ENCODE measurements at regions not wholly inside any gene's neighbourhood (a gene's known extent, or its start where the extent isn't known, plus 50 kb on each side); places are given as distances from the start of the nearest gene placed in this dataset.
"Not testable (repeated sequence)": the region's sequence is repeated elsewhere in the genome, so short reads cannot be mapped to it uniquely, and the experiment has no call there.

- Mint-ChIP-seq H3K27me3 (ENCODE audit: low read depth in 2 of 2) (no peaks in the 10 kb centered on the region), H3K36me3 (no peaks in the 10 kb centered on the region), H3K4me3 (no peak overlapping the region), H3K4me1 (no peaks in the 10 kb centered on the region), H3K9me3 (peaks cover 10 to 14% of the 10 kb centered on the region in 2 donors), H3K27ac (no peak overlapping the region)
- no peaks in the 10 kb centered on the region for H3K9me3 ChIP-seq (ENCODE audit: control insufficient read depth, insufficient read depth, low read length)
- no peaks in the 10 kb centered on the region for H3K4me1 ChIP-seq (ENCODE audit: control insufficient read depth, insufficient read depth, low read length)
- no peak for TF ChIP-seq CTCF (IDR thresholded peaks at IDR 0.05)
- no peaks in the 10 kb centered on the region for H3K36me3 ChIP-seq (ENCODE audit: control insufficient read depth, insufficient read depth, low read length)
- ATAC-seq (no peak), DNase-seq (no peak)
- H3K27ac ChIP-seq (ENCODE audit: low read length), result no peak overlapping the region
- no peaks in the 10 kb centered on the region for H3K27me3 ChIP-seq (ENCODE audit: control insufficient read depth, insufficient read depth, low read length)
- no peak overlapping the region for H3K4me3 ChIP-seq (ENCODE audit: low read length)
- intact Hi-C loops (cut with micrococcal nuclease), result no loop called here
These were observed 766.1 kb upstream of the ANO3 start for GRCh38 chr11:25565846-25566245.

DNA sequence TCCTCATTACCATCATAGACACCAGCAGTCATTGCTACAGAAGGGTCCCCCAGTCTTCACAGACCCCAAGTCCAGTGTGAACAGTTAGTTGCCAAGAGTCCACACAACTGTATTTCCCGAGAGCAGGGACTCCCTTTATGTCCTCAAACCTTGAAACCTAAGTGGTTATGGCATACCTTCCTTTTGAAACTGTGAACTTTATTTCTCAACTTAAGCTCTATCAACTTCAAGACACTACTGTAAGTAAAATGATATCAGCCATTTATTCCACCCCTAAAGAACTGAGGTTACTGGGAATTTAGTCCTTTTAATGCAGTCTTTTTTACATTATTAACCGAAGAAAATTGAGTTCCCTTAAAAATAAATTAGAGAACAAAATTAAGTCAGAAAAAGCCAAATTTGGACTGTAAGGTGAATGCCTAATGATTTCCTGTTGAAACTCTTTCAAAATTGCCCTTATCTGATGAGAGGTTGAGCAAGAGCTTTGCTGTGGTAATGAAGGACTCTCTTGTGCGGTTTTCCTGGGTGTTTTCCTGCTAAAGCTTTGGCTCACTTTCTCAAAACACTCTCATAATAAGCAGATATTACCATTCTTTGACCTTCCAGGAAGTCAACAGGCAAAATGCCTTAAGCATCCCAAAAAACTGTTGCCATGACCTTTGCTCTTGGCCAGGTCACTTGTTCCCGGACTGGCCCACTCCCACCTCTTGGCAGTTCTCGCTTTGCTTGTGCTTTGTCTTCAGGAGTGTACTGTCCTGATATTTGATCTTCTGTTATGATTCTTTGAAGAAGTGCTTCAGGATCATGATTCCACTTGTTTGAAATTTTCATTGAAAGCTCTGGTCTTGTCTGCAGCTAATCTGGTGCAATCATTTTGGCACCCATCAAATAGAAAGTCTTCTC is 765.4 kb upstream of the ANO3 start:
- Histone ChIP-seq H3K4me3 (ENCODE audit: low read length) (no peak overlapping the region), H3K27me3 (ENCODE audit: control insufficient read depth, insufficient read depth, low read length) (no peaks in the 10 kb centered on the region), H3K9me3 (ENCODE audit: control insufficient read depth, insufficient read depth, low read length) (no peaks in the 10 kb centered on the region), H3K36me3 (ENCODE audit: control insufficient read depth, insufficient read depth, low read length) (no peaks in the 10 kb centered on the region), H3K27ac (ENCODE audit: low read length) (no peak overlapping the region), H3K4me1 (ENCODE audit: control insufficient read depth, insufficient read depth, low read length) (no peaks in the 10 kb centered on the region)
- H3K9me3 Mint-ChIP-seq, result peaks cover 10 to 14% of the 10 kb centered on the region in 2 donors
- no peaks in the 10 kb centered on the region for H3K27me3 Mint-ChIP-seq (ENCODE audit: low read depth in 2 of 2)
- no peak for TF ChIP-seq CTCF (IDR thresholded peaks at IDR 0.05)
- H3K27ac Mint-ChIP-seq, result no peak overlapping the region
- ATAC-seq, result no peak
- intact Hi-C loops (cut with micrococcal nuclease), result no loop called here
- no peaks in the 10 kb centered on the region for H3K36me3 Mint-ChIP-seq
- 81% methylated on average over 4 of the region's 5 CpGs for WGBS (ENCODE audit: insufficient coverage)
- no peak overlapping the region for H3K4me3 Mint-ChIP-seq
- DNase-seq, result no peak
- H3K4me1 Mint-ChIP-seq, result no peaks in the 10 kb centered on the region

DNA sequence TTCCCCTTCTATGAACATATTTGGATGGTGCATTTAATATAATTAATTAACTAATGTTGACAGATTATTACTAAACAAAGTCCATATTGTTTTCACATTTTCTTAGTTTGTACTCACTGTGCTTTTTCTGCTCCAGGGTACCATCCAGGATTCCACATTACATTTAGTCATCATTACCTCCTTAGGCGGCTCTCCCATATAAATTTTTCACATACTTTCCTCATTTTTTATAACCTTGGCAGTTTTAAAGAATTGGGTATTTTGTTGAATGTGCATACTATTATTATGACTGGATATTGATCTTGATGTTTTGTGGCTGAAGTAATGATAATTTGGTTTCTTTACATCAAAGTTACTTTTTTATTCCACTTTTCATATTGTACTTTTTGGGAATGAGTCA is 755.6 kb upstream of the ANO3 start:
- no peak for DNase-seq
- ATAC-seq, result no peak
- no peaks in the 10 kb centered on the region for H3K36me3 ChIP-seq (ENCODE audit: control insufficient read depth, insufficient read depth, low read length)
- no peak for TF ChIP-seq CTCF (IDR thresholded peaks at IDR 0.05)
- Mint-ChIP-seq H3K9me3 (peaks cover 6 to 17% of the 10 kb centered on the region in 2 donors), H3K4me1 (no peaks in the 10 kb centered on the region), H3K27ac (no peak overlapping the region), H3K36me3 (peaks cover 12% of the 10 kb centered on the region), H3K4me3 (no peak overlapping the region), H3K27me3 (ENCODE audit: low read depth in 2 of 2) (no peaks in the 10 kb centered on the region)
- H3K4me1 ChIP-seq (ENCODE audit: control insufficient read depth, insufficient read depth, low read length), result no peaks in the 10 kb centered on the region
- no peaks in the 10 kb centered on the region for H3K27me3 ChIP-seq (ENCODE audit: control insufficient read depth, insufficient read depth, low read length)
- no peaks in the 10 kb centered on the region for H3K9me3 ChIP-seq (ENCODE audit: control insufficient read depth, insufficient read depth, low read length)
- no CpG with 5 or more reads among the region's 1 CpG for WGBS (ENCODE audit: insufficient coverage)
- H3K4me3 ChIP-seq (ENCODE audit: low read length), result no peak overlapping the region
- intact Hi-C loops (cut with micrococcal nuclease), result no loop called here
- H3K27ac ChIP-seq (ENCODE audit: low read length), result no peak overlapping the region

DNA sequence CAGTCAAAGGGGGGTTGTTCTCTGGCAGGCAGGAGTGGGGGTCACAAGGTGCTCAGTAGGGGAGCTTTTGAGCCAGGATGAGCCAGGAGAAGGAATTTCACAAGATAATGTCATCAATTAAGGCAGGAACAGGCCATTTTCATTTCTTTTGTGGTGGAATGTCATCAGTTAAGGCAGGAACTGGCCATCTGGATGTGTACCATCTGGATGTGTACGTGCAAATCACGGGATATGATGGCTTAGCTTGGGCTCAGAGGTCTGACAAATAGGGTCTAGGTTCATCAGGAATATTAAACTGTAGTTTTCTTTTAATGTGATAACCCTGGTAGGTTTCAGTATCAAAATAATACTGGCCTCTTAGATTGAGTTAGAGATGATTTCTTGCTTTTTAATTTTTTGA is 752.4 kb upstream of the ANO3 start:
- H3K4me3 Mint-ChIP-seq; H3K9me3 ChIP-seq (ENCODE audit: control insufficient read depth, insufficient read depth, low read length); intact Hi-C loops (cut with micrococcal nuclease); DNase-seq; H3K4me3 ChIP-seq (ENCODE audit: low read length); ATAC-seq; H3K36me3 ChIP-seq (ENCODE audit: control insufficient read depth, insufficient read depth, low read length); H3K27ac Mint-ChIP-seq; H3K4me1 ChIP-seq (ENCODE audit: control insufficient read depth, insufficient read depth, low read length); H3K27ac ChIP-seq (ENCODE audit: low read length); H3K27me3 Mint-ChIP-seq (ENCODE audit: low read depth in 2 of 2); H3K27me3 ChIP-seq (ENCODE audit: control insufficient read depth, insufficient read depth, low read length); H3K4me1 Mint-ChIP-seq: not testable (repeated sequence)
- Mint-ChIP-seq H3K9me3 (peaks cover 6 to 17% of the 10 kb centered on the region in 2 donors), H3K36me3 (peaks cover 12% of the 10 kb centered on the region)
- WGBS (ENCODE audit: insufficient coverage), result 71% methylated on average over 2 of the region's 2 CpGs

Measured in natural killer cell (primary cell).